Omental fat pad (tissue), 3 donors: ENCODE measurements at regions not wholly inside any gene's neighbourhood (a gene's known extent, or its start where the extent isn't known, plus 50 kb on each side); places are given as distances from the start of the nearest gene placed in this dataset.

ENCODE experiments used
- ATAC-seq: fragments of 150-250 bp; one replicate; pipeline ENCODE4 v1.9.1; 2016; ENCODE audit warnings: mild to moderate bottlenecking, moderate library complexity; ENCODE audit not compliant: low FRiP score
- DNase-seq: peaks from one replicate; pipeline ENCODE4 v3.0.0-alpha.2; 2019; ENCODE audit warnings: low spot score
- CTCF ChIP-seq, 3 donors: fragments of 450-650 bp; IDR thresholded peaks; one replicate each; pipeline ENCODE4 v1.5.1; 2016 to 2017; ENCODE audit warnings: antibody characterized with exemption in 3 of 3, mild to moderate bottlenecking in 3 of 3, moderate library complexity in 2 of 3

GRCh38 chr1:173128742-173129141 lies 78.0 kb upstream of the TNFSF18 start:
- DNase-seq (no peak), ATAC-seq (no peak)
- TF ChIP-seq CTCF (IDR thresholded peaks at IDR 0.05): no peak

- TF ChIP-seq CTCF (IDR thresholded peaks at IDR 0.05): no peak
- DNase-seq (no peak), ATAC-seq (no peak)
These were observed 76.9 kb upstream of the TNFSF18 start for GRCh38 chr1:173127369-173128307.

- no peak for TF ChIP-seq CTCF (IDR thresholded peaks at IDR 0.05)
- no peak for ATAC-seq
- no peak for DNase-seq
These were observed 75.7 kb upstream of the TNFSF18 start for GRCh38 chr1:173126421-173126820.

- peak; percentile 98 for ATAC-seq
- TF ChIP-seq CTCF (IDR thresholded peaks at IDR 0.05): no peak
- no peak for DNase-seq
These were observed 72.5 kb upstream of the TNFSF18 start for GRCh38 chr1:173122958-173123852.

GRCh38 chr1:173122344-173122935 lies 71.7 kb upstream of the TNFSF18 start:
- no peak for ATAC-seq
- no peak for DNase-seq
- no peak for TF ChIP-seq CTCF (IDR thresholded peaks at IDR 0.05)

GRCh38 chr1:173118404-173118803 lies 67.7 kb upstream of the TNFSF18 start:
- DNase-seq (no peak), ATAC-seq (no peak)
- TF ChIP-seq CTCF (IDR thresholded peaks at IDR 0.05): no peak
